ENCODE measurements at regions not wholly inside any gene's neighbourhood (a gene's known extent, or its start where the extent isn't known, plus 50 kb on each side); places are given as distances from the start of the nearest gene placed in this dataset.

GRCh38 chr10:3491571-3491970 lies 293.4 kb downstream of the KLF6 start:
- TF ChIP-seq POLR2A (IDR thresholded peaks at IDR 0.05) (no peak), CTCF (IDR thresholded peaks at IDR 0.05) (no peak)
